Right cardiac atrium (tissue), 5 donors: ENCODE measurements at regions not wholly inside any gene's neighbourhood (a gene's known extent, or its start where the extent isn't known, plus 50 kb on each side); places are given as distances from the start of the nearest gene placed in this dataset.

Source experiments
- ATAC-seq, 2 donors: fragments of 200-7000 bp; cut with Tn5 transposase; one replicate each; pipeline versions ENCODE4 v1.8.0 to v1.9.1; 2020; ENCODE audit warnings: moderate library complexity in 2 of 2, mild to moderate bottlenecking in 1 of 2
- DNase-seq, 3 donors: peaks; one replicate each; pipeline ENCODE4 v3.0.0-alpha.2; 2020
- H3K27ac ChIP-seq: one replicate; pipeline ENCODE4 v1.5.1; 2013; ENCODE audit warnings: mild to moderate bottlenecking, low read length, control low read depth, moderate library complexity
- H3K27me3 ChIP-seq: one replicate; pipeline ENCODE4 v1.6.1; 2013; ENCODE audit not compliant: control insufficient read depth, insufficient read depth
- H3K4me1 ChIP-seq: one replicate; pipeline ENCODE4 v1.6.1; 2013; ENCODE audit warnings: low read length; ENCODE audit not compliant: control insufficient read depth, insufficient read depth
- H3K4me3 ChIP-seq: one replicate; pipeline ENCODE4 v1.5.1; 2013; ENCODE audit warnings: low read length, control low read depth
- H3K9me3 ChIP-seq: one replicate; pipeline ENCODE4 v1.6.1; 2013; ENCODE audit warnings: low read length; ENCODE audit not compliant: control insufficient read depth
- WGBS: extraction: QIAGEN DNeasy Blood & Tissue Kit; methylation state at CpG from one replicate; pipeline ENCODE4 v1.1.7; 2013; 5-methylcytosine and 5-hydroxymethylcytosine counted together
- intact Hi-C, 4 donors: fragments of 100-400 bp; cut with DNase I; formaldehyde crosslinking; loops; one replicate each; pipeline versions ENCODE4 v1.11.0 to v1.14.0; 2022 to 2023
- donor health status: healthy with polysubstance abuse.
- donor health status: DM: no; HTN: yes; CAD: no.
- donor health status: DM: no; HTN: no; CAD: no.
- donor health status: DM: no; HTN: yes; CAD: no; lungs with severe emphysema.
- donor health status: DM: yes; HTN: yes; CAD: no.

- peak; percentile 58 to 67 for ATAC-seq
- Histone ChIP-seq H3K4me3 (peak overlapping the region; percentile 91), H3K27ac (peak overlapping the region; percentile 2), H3K4me1 (no peaks in the 10 kb centered on the region), H3K27me3 (no peaks in the 10 kb centered on the region), H3K9me3 (no peaks in the 10 kb centered on the region)
- intact Hi-C loops: no loop called here
- DNase-seq: peak; percentile 24 to 69 (median 55)
- 22% methylated on average over 50 of the region's 50 CpGs for WGBS
Observed at GRCh38 chr2:129877795-129878775, 101.4 kb upstream of the RAB6C start.

- Histone ChIP-seq H3K27ac (no peak overlapping the region), H3K27me3 (no peaks in the 10 kb centered on the region), H3K4me3 (no peak overlapping the region), H3K9me3 (no peaks in the 10 kb centered on the region), H3K4me1 (no peaks in the 10 kb centered on the region)
- intact Hi-C loops: no loop called here
- ATAC-seq (no peak), DNase-seq (no peak)
- 90% methylated on average over 9 of the region's 9 CpGs for WGBS
Observed at GRCh38 chr2:129879614-129880180, 99.8 kb upstream of the RAB6C start.

GRCh38 chr2:129880309-129880708 is 99.2 kb upstream of the RAB6C start:
- Histone ChIP-seq H3K27me3 (no peaks in the 10 kb centered on the region), H3K4me3 (no peak overlapping the region), H3K9me3 (no peaks in the 10 kb centered on the region), H3K27ac (no peak overlapping the region), H3K4me1 (no peaks in the 10 kb centered on the region)
- DNase-seq (no peak), ATAC-seq (no peak)
- 96% methylated on average over 5 of the region's 5 CpGs for WGBS
- intact Hi-C loops: no loop called here

- intact Hi-C loops: no loop called here
- Histone ChIP-seq H3K27ac (no peak overlapping the region), H3K4me3 (no peak overlapping the region), H3K4me1 (no peaks in the 10 kb centered on the region), H3K27me3 (no peaks in the 10 kb centered on the region), H3K9me3 (no peaks in the 10 kb centered on the region)
- DNase-seq: no peak
- ATAC-seq: no peak
- WGBS: 90% methylated on average over 6 of the region's 6 CpGs
Observed at GRCh38 chr2:129880971-129881370, 98.5 kb upstream of the RAB6C start.

GRCh38 chr2:129881786-129882396 is 97.6 kb upstream of the RAB6C start:
- H3K4me1 ChIP-seq: no peaks in the 10 kb centered on the region
- no peak for DNase-seq
- H3K4me3 ChIP-seq: no peak overlapping the region
- no peak for ATAC-seq
- no peaks in the 10 kb centered on the region for H3K27me3 ChIP-seq
- no peaks in the 10 kb centered on the region for H3K9me3 ChIP-seq
- 84% methylated on average over 4 of the region's 4 CpGs for WGBS
- intact Hi-C loops: no loop called here
- no peak overlapping the region for H3K27ac ChIP-seq

- H3K27me3 ChIP-seq: no peaks in the 10 kb centered on the region
- no peak for ATAC-seq
- H3K4me1 ChIP-seq: no peaks in the 10 kb centered on the region
- WGBS: 82% methylated on average over 6 of the region's 6 CpGs
- H3K27ac ChIP-seq: no peak overlapping the region
- intact Hi-C loops: no loop called here
- no peak overlapping the region for H3K4me3 ChIP-seq
- H3K9me3 ChIP-seq: no peaks in the 10 kb centered on the region
- DNase-seq: no peak
Observed at GRCh38 chr2:129882476-129882875, 97.0 kb upstream of the RAB6C start.

- intact Hi-C loops: no loop called here
Observed at GRCh38 chr2:129883121-129883520, 96.3 kb upstream of the RAB6C start.

GRCh38 chr2:129884221-129884786 is 95.2 kb upstream of the RAB6C start:
- Histone ChIP-seq H3K4me1 (no peaks in the 10 kb centered on the region), H3K27ac (no peak overlapping the region), H3K27me3 (no peaks in the 10 kb centered on the region), H3K4me3 (no peak overlapping the region), H3K9me3 (no peaks in the 10 kb centered on the region)
- whole genome bisulfite sequencing: 79% methylated on average over 4 of the region's 4 CpGs
- intact Hi-C loops: no loop called here
- no peak for DNase-seq
- no peak for ATAC-seq

More at GRCh38 chr2:129883121-129883520, 96.3 kb upstream of the RAB6C start:
- no peak overlapping the region for H3K4me3 ChIP-seq
- no peak overlapping the region for H3K27ac ChIP-seq
- 86% methylated on average over 3 of the region's 3 CpGs for WGBS
- H3K9me3 ChIP-seq: no peaks in the 10 kb centered on the region
- ATAC-seq: no peak
- no peak for DNase-seq
- no peaks in the 10 kb centered on the region for H3K27me3 ChIP-seq
- no peaks in the 10 kb centered on the region for H3K4me1 ChIP-seq

- WGBS: 25% methylated on average over 5 of the region's 5 CpGs
- Histone ChIP-seq H3K9me3 (no peaks in the 10 kb centered on the region), H3K4me1 (no peaks in the 10 kb centered on the region), H3K27ac (no peak overlapping the region), H3K27me3 (no peaks in the 10 kb centered on the region), H3K4me3 (no peak overlapping the region)
- ATAC-seq: no peak
- intact Hi-C loops: no loop called here
- DNase-seq: no peak
Observed at GRCh38 chr2:129885735-129886134, 93.7 kb upstream of the RAB6C start.

GRCh38 chr2:129887688-129888266 is 91.7 kb upstream of the RAB6C start:
- H3K9me3 ChIP-seq: no peaks in the 10 kb centered on the region
- intact Hi-C loops: no loop called here
- DNase-seq (no peak), ATAC-seq (no peak)
- H3K4me1 ChIP-seq: no peaks in the 10 kb centered on the region
- H3K27ac ChIP-seq: no peak overlapping the region
- no peak overlapping the region for H3K4me3 ChIP-seq
- 63% methylated on average over 3 of the region's 3 CpGs for WGBS
- H3K27me3 ChIP-seq: no peaks in the 10 kb centered on the region

- 69% methylated on average over 4 of the region's 4 CpGs for WGBS
- no peak for ATAC-seq
Observed at GRCh38 chr2:129888461-129888860, 91.0 kb upstream of the RAB6C start.

More at GRCh38 chr2:129888461-129888860, 91.0 kb upstream of the RAB6C start:
- no peak for DNase-seq
- no peak overlapping the region for H3K4me3 ChIP-seq
- no peak overlapping the region for H3K27ac ChIP-seq
- H3K4me1 ChIP-seq: no peaks in the 10 kb centered on the region
- no peaks in the 10 kb centered on the region for H3K27me3 ChIP-seq
- intact Hi-C loops: no loop called here
- H3K9me3 ChIP-seq: no peaks in the 10 kb centered on the region
